ENCODE measurements at regions not wholly inside any gene's neighbourhood (a gene's known extent, or its start where the extent isn't known, plus 50 kb on each side); places are given as distances from the start of the nearest gene placed in this dataset.
"Not testable (repeated sequence)": the region's sequence is repeated elsewhere in the genome, so short reads cannot be mapped to it uniquely, and the experiment has no call there.

DNA sequence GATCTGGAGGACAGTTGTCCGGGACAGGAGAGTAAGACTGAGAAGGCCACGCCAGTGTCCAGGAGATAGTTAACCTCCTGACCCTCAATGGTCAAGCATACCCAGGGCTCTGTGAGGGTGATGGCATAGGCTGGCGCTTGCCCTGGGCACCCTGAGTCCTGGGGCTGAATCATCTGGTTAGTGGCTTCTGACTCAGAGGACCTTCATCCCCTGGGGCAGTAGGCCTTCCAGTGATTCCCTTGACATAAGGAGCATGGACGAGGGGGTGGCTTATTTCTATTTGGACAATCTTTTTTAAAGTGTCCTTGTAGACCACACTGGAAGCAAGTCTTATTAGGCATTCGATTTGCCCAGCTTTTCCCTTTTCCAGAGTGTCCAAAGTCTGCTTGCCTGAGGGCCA lies 108.4 kb upstream of the SHISA3 start:
- TF ChIP-seq POLR2AphosphoS5, POLR2A (IDR thresholded peaks at IDR 0.05): not testable (repeated sequence)
- TF ChIP-seq, protein P1, sequence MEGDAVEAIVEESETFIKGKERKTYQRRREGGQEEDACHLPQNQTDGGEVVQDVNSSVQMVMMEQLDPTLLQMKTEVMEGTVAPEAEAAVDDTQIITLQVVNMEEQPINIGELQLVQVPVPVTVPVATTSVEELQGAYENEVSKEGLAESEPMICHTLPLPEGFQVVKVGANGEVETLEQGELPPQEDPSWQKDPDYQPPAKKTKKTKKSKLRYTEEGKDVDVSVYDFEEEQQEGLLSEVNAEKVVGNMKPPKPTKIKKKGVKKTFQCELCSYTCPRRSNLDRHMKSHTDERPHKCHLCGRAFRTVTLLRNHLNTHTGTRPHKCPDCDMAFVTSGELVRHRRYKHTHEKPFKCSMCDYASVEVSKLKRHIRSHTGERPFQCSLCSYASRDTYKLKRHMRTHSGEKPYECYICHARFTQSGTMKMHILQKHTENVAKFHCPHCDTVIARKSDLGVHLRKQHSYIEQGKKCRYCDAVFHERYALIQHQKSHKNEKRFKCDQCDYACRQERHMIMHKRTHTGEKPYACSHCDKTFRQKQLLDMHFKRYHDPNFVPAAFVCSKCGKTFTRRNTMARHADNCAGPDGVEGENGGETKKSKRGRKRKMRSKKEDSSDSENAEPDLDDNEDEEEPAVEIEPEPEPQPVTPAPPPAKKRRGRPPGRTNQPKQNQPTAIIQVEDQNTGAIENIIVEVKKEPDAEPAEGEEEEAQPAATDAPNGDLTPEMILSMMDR (IDR thresholded peaks at IDR 0.05 in 8 of 11, conservative IDR thresholded peaks at IDR 0.05 in 3 of 11), result not testable (repeated sequence)

Measured in spleen (tissue), 7 donors.